Head of caudate nucleus (tissue), 42 donors: ENCODE measurements at regions not wholly inside any gene's neighbourhood (a gene's known extent, or its start where the extent isn't known, plus 50 kb on each side); places are given as distances from the start of the nearest gene placed in this dataset.
A peak's percentile ranks its signal among the peaks of the same experiment; 100 is the strongest.
"Not testable (repeated sequence)": the region's sequence is repeated elsewhere in the genome, so short reads cannot be mapped to it uniquely, and the experiment has no call there.

Source experiments
- DNase-seq, 42 donors: peaks; one replicate each; pipeline versions ENCODE4 v3.0.0 to v3.0.0-alpha.2; 2020 to 2021; ENCODE audit warnings: mixed read lengths in 7 of 42
- intact Hi-C: fragments of 100-400 bp; cut with DNase I; formaldehyde crosslinking; loops from one replicate; pipeline ENCODE4 v1.15.0; 2022

DNA sequence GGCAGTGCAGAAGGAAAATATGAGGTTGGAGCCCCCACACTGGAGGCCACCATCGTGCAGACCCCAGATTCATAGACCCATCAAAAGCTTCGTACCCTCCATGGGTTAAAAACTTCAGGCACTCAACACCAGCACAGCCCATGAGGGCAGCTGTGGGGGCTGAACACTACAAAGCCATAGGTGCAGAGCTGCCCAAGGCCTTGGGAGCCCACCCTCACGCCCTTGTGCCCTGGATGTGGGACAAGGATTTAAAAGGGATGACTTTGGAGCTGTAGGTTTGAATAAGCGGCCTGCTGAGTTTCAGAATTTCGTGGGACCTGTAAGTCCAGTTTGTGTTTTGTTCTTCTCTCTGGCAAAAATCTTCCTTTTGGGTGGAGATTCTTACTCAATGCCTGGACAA, 747.6 kb downstream of the SPATA31A6 start:
- DNase-seq, intact Hi-C loops: not testable (repeated sequence)

- DNase-seq, intact Hi-C loops: not testable (repeated sequence)
Observed at GRCh38 chr9:42937583-42938235, 754.2 kb downstream of the SPATA31A6 start.

GRCh38 chr9:42947050-42947449, 763.6 kb downstream of the SPATA31A6 start:
- intact Hi-C loops: not testable (repeated sequence)
- peak in 1 of 42 donors; percentile 9 for DNase-seq

DNA sequence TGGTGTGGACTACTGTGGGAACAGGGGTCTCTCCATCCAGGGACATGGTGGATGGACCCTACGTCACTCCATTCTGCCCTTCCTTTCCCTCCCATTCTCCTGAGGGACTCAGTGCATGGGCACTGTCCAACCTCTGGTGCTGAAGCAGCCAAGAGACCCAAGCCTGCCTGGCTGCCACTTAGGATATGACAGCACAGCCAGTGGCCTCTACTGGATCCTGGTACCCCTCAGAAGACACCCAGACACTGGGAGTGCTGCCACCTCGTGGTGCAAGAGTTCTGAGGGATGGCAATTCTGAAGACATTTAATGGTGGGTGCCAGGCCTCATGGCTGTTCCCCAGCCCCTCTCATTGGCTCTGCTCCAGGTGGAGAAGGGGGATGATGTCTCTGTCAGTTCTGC, 767.8 kb downstream of the SPATA31A6 start:
- intact Hi-C loops: not testable (repeated sequence)

GRCh38 chr9:42965155-42965554, 781.7 kb downstream of the SPATA31A6 start:
- DNase-seq, intact Hi-C loops: not testable (repeated sequence)

More for the DNA sequence above, 767.8 kb downstream of the SPATA31A6 start:
- DNase-seq: not testable (repeated sequence)

- DNase-seq, intact Hi-C loops: not testable (repeated sequence)
Observed at GRCh38 chr9:42971872-42972271, 788.4 kb downstream of the SPATA31A6 start.

DNA sequence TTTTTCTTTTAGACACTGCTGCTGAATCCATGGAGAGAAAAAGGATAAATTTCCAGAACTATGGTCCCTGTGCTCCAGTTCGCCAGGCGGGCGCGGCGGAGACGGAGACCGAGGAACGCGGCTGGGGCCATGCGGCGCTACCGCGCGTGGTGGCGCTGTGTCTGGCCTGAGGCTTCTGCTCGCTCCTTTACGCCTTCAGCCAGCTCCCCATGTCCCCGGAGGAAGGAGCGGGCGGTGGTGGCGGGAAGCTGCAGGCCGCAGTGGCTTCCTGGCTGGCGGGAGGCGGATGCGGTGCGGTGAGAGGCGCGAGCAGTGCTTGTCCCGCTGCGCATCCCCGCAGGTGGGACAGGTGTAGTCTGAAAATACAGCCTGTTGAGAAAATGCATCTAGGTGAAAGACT, 791.3 kb downstream of the SPATA31A6 start:
- intact Hi-C loops: not testable (repeated sequence)

GRCh38 chr9:42984761-42985160, 801.3 kb downstream of the SPATA31A6 start:
- intact Hi-C loops, DNase-seq: not testable (repeated sequence)

More for the DNA sequence above, 791.3 kb downstream of the SPATA31A6 start:
- DNase-seq: not testable (repeated sequence)
